ENCODE measurements at regions not wholly inside any gene's neighbourhood (a gene's known extent, or its start where the extent isn't known, plus 50 kb on each side); places are given as distances from the start of the nearest gene placed in this dataset.

DNA sequence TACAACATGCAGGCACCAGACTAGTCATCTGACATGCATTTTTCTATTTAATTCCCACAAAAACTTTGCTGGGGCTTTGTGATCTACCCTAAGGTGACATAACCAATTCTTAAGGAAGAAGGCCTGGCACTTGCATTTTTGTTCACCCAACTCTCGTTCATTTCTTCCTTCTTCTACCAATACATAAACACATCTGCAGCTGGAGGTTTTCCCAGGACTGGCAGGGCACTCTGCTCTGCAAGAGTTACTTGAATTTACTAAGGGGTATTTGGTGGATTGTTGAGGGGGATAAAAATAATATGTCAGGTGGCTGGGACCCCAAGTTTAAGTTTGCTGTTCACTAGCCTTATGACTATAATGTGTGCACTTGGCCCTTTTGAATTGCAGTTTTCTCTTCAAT, 111.4 kb upstream of the TRIB2 start:
- TF ChIP-seq CTCF (IDR thresholded peaks at IDR 0.05) (no peak), POLR2A (IDR thresholded peaks at IDR 0.05) (no peak)
